ENCODE measurements at regions not wholly inside any gene's neighbourhood (a gene's known extent, or its start where the extent isn't known, plus 50 kb on each side); places are given as distances from the start of the nearest gene placed in this dataset.

- CTCF ChIA-PET = no interaction called here
- H3K27ac ChIP-seq (ENCODE audit: low read depth, low read length) = no peak overlapping the region
These were observed 348.9 kb downstream of the RND3 start for GRCh38 chr2:150138587-150138986.

GRCh38 chr2:150137338-150138069 is 350.0 kb downstream of the RND3 start:
- Histone ChIP-seq H3K4me1 (ENCODE audit: control insufficient read depth in 1 of 2, insufficient read depth in 2 of 2, low read length in 2 of 2) (peaks cover 9 to 17% of the 10 kb centered on the region in 2 experiments), H3K9me2 (ENCODE audit: insufficient read depth) (no peaks in the 10 kb centered on the region), H2AFZ (ENCODE audit: low read depth, low read length, poor library complexity, severe bottlenecking) (no peak overlapping the region), H3K4me2 (ENCODE audit: low read length) (no peak overlapping the region), H3K9me3 (ENCODE audit: control insufficient read depth in 1 of 2, insufficient read depth in 1 of 2, low read depth in 1 of 2, low read length in 2 of 2) (no peaks in the 10 kb centered on the region), H3K36me3 (ENCODE audit: control insufficient read depth in 1 of 2, insufficient read depth in 2 of 2, low read length in 2 of 2) (no peaks in the 10 kb centered on the region), H3K27ac (ENCODE audit: low read depth, low read length) (no peak overlapping the region), H3K4me3 (replicated peaks in 1 of 2; ENCODE audit: low read depth in 1 of 2, low read length in 2 of 2) (no peak overlapping the region), H4K20me1 (ENCODE audit: insufficient read depth) (no peaks in the 10 kb centered on the region), H3K9ac (ENCODE audit: low read length) (no peak overlapping the region), H3K79me2 (ENCODE audit: insufficient read depth, low read length) (no peaks in the 10 kb centered on the region), H3K27me3 (ENCODE audit: insufficient read depth, low read length) (no peaks in the 10 kb centered on the region)
- no peak for ATAC-seq
- intact Hi-C loops (cut with micrococcal nuclease) = no loop called here
- no TSS peak for BruUV-seq (replicated peaks)
- DNase-seq (ENCODE audit: low read depth, low spot score) = no peak
- ChIA-PET RAD21 (ENCODE audit: low non-redundant PET in 1 of 2, low total read pairs in 2 of 2, uncharacterized antibody in 2 of 2, unreplicated experiment in 2 of 2) (no interaction called here), POLR2A (no interaction called here), CTCF (no interaction called here)
- TF ChIP-seq FOSL1 (IDR thresholded peaks at IDR 0.05; ENCODE audit: low read depth) (no peak), ATF3 (IDR thresholded peaks at IDR 0.05) (no peak)

More at GRCh38 chr2:150138587-150138986, 348.9 kb downstream of the RND3 start:
- POLR2A ChIA-PET = no interaction called here
- RAD21 ChIA-PET (ENCODE audit: low non-redundant PET in 1 of 2, low total read pairs in 2 of 2, uncharacterized antibody in 2 of 2, unreplicated experiment in 2 of 2) = no interaction called here
- H2AFZ ChIP-seq (ENCODE audit: low read depth, low read length, poor library complexity, severe bottlenecking) = no peak overlapping the region
- no peaks in the 10 kb centered on the region for H3K36me3 ChIP-seq (ENCODE audit: control insufficient read depth in 1 of 2, insufficient read depth in 2 of 2, low read length in 2 of 2)
- no peaks in the 10 kb centered on the region for H3K9me2 ChIP-seq (ENCODE audit: insufficient read depth)
- peaks cover 6 to 22% of the 10 kb centered on the region in 2 experiments for H3K4me1 ChIP-seq (ENCODE audit: control insufficient read depth in 1 of 2, insufficient read depth in 2 of 2, low read length in 2 of 2)
- no peak overlapping the region for H3K4me2 ChIP-seq (ENCODE audit: low read length)
- no peak overlapping the region for H3K4me3 ChIP-seq (replicated peaks in 1 of 2; ENCODE audit: low read depth in 1 of 2, low read length in 2 of 2)
- ATAC-seq = no peak
- H3K79me2 ChIP-seq (ENCODE audit: insufficient read depth, low read length) = no peaks in the 10 kb centered on the region
- TF ChIP-seq SIN3A (IDR thresholded peaks at IDR 0.05; ENCODE audit: low read depth) (no peak), ELF1 (IDR thresholded peaks at IDR 0.05; ENCODE audit: borderline replicate concordance, low read depth) (no peak), CEBPB (IDR thresholded peaks at IDR 0.05; ENCODE audit: low read depth) (no peak), SP1 (IDR thresholded peaks at IDR 0.05; ENCODE audit: low read depth) (no peak), JUND (IDR thresholded peaks at IDR 0.05) (no peak), EGR1 (IDR thresholded peaks at IDR 0.05; ENCODE audit: low read depth) (no peak), MAX (IDR thresholded peaks at IDR 0.05) (no peak), YY1 (IDR thresholded peaks at IDR 0.05; ENCODE audit: extremely low read depth, insufficient replicate concordance, low read depth, low read length) (no peak), TCF7L2 (IDR thresholded peaks at IDR 0.05; ENCODE audit: borderline replicate concordance, extremely low read depth, insufficient read depth, insufficient read length) (no peak), POLR2AphosphoS5 (IDR thresholded peaks at IDR 0.05; ENCODE audit: low read depth, low read length) (no peak), ZFX (IDR thresholded peaks at IDR 0.05) (no peak), FOSL1 (IDR thresholded peaks at IDR 0.05; ENCODE audit: low read depth) (no peak)
- no peak overlapping the region for H3K9ac ChIP-seq (ENCODE audit: low read length)
- BruUV-seq (replicated peaks) = no TSS peak
- H4K20me1 ChIP-seq (ENCODE audit: insufficient read depth) = no peaks in the 10 kb centered on the region
- intact Hi-C loops (cut with micrococcal nuclease) = no loop called here
- no peaks in the 10 kb centered on the region for H3K27me3 ChIP-seq (ENCODE audit: insufficient read depth, low read length)
- H3K9me3 ChIP-seq (ENCODE audit: control insufficient read depth in 1 of 2, insufficient read depth in 1 of 2, low read depth in 1 of 2, low read length in 2 of 2) = no peaks in the 10 kb centered on the region
- no peak for DNase-seq (ENCODE audit: low read depth, low spot score)
